Adrenal gland (tissue), 5 donors: ENCODE measurements at regions not wholly inside any gene's neighbourhood (a gene's known extent, or its start where the extent isn't known, plus 50 kb on each side); places are given as distances from the start of the nearest gene placed in this dataset.

ENCODE experiments used
- POLR2A ChIP-seq, 2 donors: fragments of 450-650 bp; IDR thresholded peaks; one replicate each; pipeline ENCODE4 v1.6.1; 2017; ENCODE audit warnings: antibody characterized with exemption in 2 of 2, mild to moderate bottlenecking in 2 of 2, moderate library complexity in 1 of 2
- TF ChIP-seq, protein P1 (sequence below), 6 experiments: fragments of 450-650 bp in 4 of 6; fragments of 200-600 bp in 2 of 6; sonication (generic) in 1 of 6; IDR thresholded peaks; 1 replicate in 5 of 6; 2 replicates in 1 of 6; pipeline versions ENCODE4 v1.5.1 to v1.8.0; 2016 to 2021; ENCODE audit warnings: antibody characterized with exemption in 6 of 6, mild to moderate bottlenecking in 2 of 6, moderate library complexity in 1 of 6
- donor health status: DM: no; HTN: no; CAD: no.

DNA sequence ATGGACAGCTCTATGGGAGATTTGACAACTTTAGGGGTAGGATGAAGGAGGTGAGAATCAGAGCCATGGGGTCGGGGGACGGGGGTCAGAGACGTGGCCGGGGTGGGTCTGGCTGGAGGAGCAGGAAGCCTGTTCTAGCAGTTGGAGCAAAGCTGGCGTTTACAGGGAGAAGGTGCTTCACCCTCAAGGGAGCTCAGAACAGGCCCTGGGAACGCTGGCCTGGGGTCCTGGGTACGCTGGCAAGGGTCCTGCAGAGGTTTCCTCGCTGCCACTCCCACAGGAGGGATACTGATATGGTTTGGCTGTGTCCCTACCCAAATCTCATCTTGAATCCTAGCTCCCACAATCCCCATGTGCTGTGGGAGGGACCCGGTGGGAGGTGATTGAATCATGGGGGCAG, 205.0 kb upstream of the ARL4C start:
- TF ChIP-seq, protein P1, sequence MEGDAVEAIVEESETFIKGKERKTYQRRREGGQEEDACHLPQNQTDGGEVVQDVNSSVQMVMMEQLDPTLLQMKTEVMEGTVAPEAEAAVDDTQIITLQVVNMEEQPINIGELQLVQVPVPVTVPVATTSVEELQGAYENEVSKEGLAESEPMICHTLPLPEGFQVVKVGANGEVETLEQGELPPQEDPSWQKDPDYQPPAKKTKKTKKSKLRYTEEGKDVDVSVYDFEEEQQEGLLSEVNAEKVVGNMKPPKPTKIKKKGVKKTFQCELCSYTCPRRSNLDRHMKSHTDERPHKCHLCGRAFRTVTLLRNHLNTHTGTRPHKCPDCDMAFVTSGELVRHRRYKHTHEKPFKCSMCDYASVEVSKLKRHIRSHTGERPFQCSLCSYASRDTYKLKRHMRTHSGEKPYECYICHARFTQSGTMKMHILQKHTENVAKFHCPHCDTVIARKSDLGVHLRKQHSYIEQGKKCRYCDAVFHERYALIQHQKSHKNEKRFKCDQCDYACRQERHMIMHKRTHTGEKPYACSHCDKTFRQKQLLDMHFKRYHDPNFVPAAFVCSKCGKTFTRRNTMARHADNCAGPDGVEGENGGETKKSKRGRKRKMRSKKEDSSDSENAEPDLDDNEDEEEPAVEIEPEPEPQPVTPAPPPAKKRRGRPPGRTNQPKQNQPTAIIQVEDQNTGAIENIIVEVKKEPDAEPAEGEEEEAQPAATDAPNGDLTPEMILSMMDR (IDR thresholded peaks at IDR 0.05), result no peak
- TF ChIP-seq POLR2A (IDR thresholded peaks at IDR 0.05), result no peak
